GM21526 (cell line): ENCODE measurements at regions not wholly inside any gene's neighbourhood (a gene's known extent, or its start where the extent isn't known, plus 50 kb on each side); places are given as distances from the start of the nearest gene placed in this dataset.
"Not testable (repeated sequence)": the region's sequence is repeated elsewhere in the genome, so short reads cannot be mapped to it uniquely, and the experiment has no call there.

Experiments
- ATAC-seq: cut with Tn5 transposase; IDR thresholded peaks from one replicate; pipeline ENCODE4 v1.9.1; 2021; ENCODE audit warnings: moderate library complexity; ENCODE audit not compliant: unreplicated experiment, low FRiP score

GRCh38 chr2:22361571-22361970 lies 1023.4 kb upstream of the KLHL29 start:
- ATAC-seq: no peak

GRCh38 chr2:22375096-22375495 lies 1009.9 kb upstream of the KLHL29 start:
- ATAC-seq: no peak

- no peak for ATAC-seq
These were observed 1007.7 kb upstream of the KLHL29 start for GRCh38 chr2:22377268-22377667.

GRCh38 chr2:22382479-22383169 lies 1002.4 kb upstream of the KLHL29 start:
- ATAC-seq: no peak

GRCh38 chr2:22397847-22398246 lies 987.1 kb upstream of the KLHL29 start:
- no peak for ATAC-seq

GRCh38 chr2:22403748-22404147 lies 981.2 kb upstream of the KLHL29 start:
- no peak for ATAC-seq

- ATAC-seq: no peak
These were observed 978.4 kb upstream of the KLHL29 start for GRCh38 chr2:22406625-22407024.

GRCh38 chr2:22420076-22420475 lies 964.9 kb upstream of the KLHL29 start:
- no peak for ATAC-seq

- ATAC-seq: no peak
These were observed 942.9 kb upstream of the KLHL29 start for GRCh38 chr2:22442051-22442450.

- ATAC-seq: no peak
These were observed 940.7 kb upstream of the KLHL29 start for GRCh38 chr2:22444281-22444680.

- ATAC-seq: no peak
These were observed 935.3 kb upstream of the KLHL29 start for GRCh38 chr2:22449696-22450095.

- ATAC-seq: no peak
These were observed 934.1 kb upstream of the KLHL29 start for GRCh38 chr2:22450831-22451230.

- ATAC-seq: no peak
These were observed 930.0 kb upstream of the KLHL29 start for GRCh38 chr2:22454826-22455485.

- no peak for ATAC-seq
These were observed 926.5 kb upstream of the KLHL29 start for GRCh38 chr2:22458440-22458839.

GRCh38 chr2:22475103-22475502 lies 909.9 kb upstream of the KLHL29 start:
- ATAC-seq: not testable (repeated sequence)

- ATAC-seq: no peak
These were observed 906.6 kb upstream of the KLHL29 start for GRCh38 chr2:22478329-22478728.

- no peak for ATAC-seq
These were observed 903.3 kb upstream of the KLHL29 start for GRCh38 chr2:22481486-22482259.

- no peak for ATAC-seq
These were observed 901.9 kb upstream of the KLHL29 start for GRCh38 chr2:22483036-22483435.

GRCh38 chr2:22485486-22485885 lies 899.5 kb upstream of the KLHL29 start:
- no peak for ATAC-seq

GRCh38 chr2:22486343-22486742 lies 898.6 kb upstream of the KLHL29 start:
- ATAC-seq: no peak

GRCh38 chr2:22487036-22487435 lies 897.9 kb upstream of the KLHL29 start:
- ATAC-seq: no peak

GRCh38 chr2:22487541-22487940 lies 897.4 kb upstream of the KLHL29 start:
- no peak for ATAC-seq
